ENCODE measurements at regions not wholly inside any gene's neighbourhood (a gene's known extent, or its start where the extent isn't known, plus 50 kb on each side); places are given as distances from the start of the nearest gene placed in this dataset.

DNA sequence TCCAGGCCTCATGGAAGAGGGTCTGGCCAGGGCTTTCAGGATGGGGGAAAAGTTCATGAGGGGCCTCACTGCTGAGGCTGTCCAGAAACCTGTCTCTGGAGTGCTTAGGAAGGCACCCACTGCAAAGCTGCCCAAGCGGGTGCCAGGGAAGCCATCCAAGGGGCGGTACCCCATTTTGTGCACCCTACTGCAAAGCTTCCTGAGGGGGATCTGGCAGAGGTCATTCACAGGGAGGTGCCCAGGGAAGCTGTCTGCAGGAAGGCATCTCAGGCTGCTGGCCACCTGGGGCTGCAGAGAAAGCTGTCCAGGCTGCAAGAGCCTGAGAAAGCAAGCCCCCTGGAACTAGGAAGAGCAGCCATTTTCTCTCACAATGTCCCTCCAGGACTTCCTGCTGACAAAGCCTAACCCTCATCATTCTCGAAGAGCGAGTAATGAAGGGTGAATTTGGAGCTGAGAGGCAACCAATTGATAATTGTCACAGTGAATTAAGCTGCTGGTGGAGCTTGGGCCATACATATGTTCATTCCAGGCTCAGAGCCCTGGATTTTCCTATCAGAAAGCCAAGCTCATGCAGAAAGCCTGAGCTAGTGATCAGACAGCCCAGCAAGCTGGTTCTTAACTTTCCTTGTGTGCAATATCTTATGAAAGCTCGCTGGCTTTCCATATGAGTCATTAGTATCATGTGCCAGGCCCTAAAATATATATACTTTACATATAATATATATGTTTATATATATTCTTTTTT lies 62.2 kb upstream of the SLC22A16 start:
- ATAC-seq (ENCODE audit: poor library complexity) (no peak), DNase-seq (no peak)
- H3K4me1 Mint-ChIP-seq (ENCODE audit: low read depth) = peaks cover 13% of the 10 kb centered on the region
- no peaks in the 10 kb centered on the region for H3K27me3 ChIP-seq (ENCODE audit: control insufficient read depth in 1 of 2, insufficient read depth in 2 of 2, low read length in 2 of 2)
- TF ChIP-seq, protein P1, sequence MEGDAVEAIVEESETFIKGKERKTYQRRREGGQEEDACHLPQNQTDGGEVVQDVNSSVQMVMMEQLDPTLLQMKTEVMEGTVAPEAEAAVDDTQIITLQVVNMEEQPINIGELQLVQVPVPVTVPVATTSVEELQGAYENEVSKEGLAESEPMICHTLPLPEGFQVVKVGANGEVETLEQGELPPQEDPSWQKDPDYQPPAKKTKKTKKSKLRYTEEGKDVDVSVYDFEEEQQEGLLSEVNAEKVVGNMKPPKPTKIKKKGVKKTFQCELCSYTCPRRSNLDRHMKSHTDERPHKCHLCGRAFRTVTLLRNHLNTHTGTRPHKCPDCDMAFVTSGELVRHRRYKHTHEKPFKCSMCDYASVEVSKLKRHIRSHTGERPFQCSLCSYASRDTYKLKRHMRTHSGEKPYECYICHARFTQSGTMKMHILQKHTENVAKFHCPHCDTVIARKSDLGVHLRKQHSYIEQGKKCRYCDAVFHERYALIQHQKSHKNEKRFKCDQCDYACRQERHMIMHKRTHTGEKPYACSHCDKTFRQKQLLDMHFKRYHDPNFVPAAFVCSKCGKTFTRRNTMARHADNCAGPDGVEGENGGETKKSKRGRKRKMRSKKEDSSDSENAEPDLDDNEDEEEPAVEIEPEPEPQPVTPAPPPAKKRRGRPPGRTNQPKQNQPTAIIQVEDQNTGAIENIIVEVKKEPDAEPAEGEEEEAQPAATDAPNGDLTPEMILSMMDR (IDR thresholded peaks at IDR 0.05) = no peak
- H3K9me3 ChIP-seq (ENCODE audit: control insufficient read depth in 1 of 2, insufficient read depth in 1 of 2, low read length in 2 of 2) = peaks cover 4 to 5% of the 10 kb centered on the region in 2 experiments
- CTCF ChIA-PET = no interaction called here
- H3K4me3 Mint-ChIP-seq = no peak overlapping the region
- no peak overlapping the region for H3K27ac ChIP-seq (ENCODE audit: low read depth in 1 of 2, low read length in 2 of 2)
- H3K4me1 ChIP-seq (ENCODE audit: insufficient read depth, low read length) = peaks cover 7% of the 10 kb centered on the region
- intact Hi-C loops (cut with DNase I, micrococcal nuclease) = no loop called here
- H3K36me3 ChIP-seq (ENCODE audit: insufficient read depth, low read length) = no peaks in the 10 kb centered on the region
- no peaks in the 10 kb centered on the region for H3K36me3 Mint-ChIP-seq (ENCODE audit: low read depth)
- POLR2A ChIA-PET = no interaction called here
- no peak overlapping the region for H3K27ac Mint-ChIP-seq
- H3K4me3 ChIP-seq (ENCODE audit: low read length) = no peak overlapping the region
- H3K27me3 Mint-ChIP-seq = peaks cover 2% of the 10 kb centered on the region
- no peaks in the 10 kb centered on the region for H3K9me3 Mint-ChIP-seq

DNA sequence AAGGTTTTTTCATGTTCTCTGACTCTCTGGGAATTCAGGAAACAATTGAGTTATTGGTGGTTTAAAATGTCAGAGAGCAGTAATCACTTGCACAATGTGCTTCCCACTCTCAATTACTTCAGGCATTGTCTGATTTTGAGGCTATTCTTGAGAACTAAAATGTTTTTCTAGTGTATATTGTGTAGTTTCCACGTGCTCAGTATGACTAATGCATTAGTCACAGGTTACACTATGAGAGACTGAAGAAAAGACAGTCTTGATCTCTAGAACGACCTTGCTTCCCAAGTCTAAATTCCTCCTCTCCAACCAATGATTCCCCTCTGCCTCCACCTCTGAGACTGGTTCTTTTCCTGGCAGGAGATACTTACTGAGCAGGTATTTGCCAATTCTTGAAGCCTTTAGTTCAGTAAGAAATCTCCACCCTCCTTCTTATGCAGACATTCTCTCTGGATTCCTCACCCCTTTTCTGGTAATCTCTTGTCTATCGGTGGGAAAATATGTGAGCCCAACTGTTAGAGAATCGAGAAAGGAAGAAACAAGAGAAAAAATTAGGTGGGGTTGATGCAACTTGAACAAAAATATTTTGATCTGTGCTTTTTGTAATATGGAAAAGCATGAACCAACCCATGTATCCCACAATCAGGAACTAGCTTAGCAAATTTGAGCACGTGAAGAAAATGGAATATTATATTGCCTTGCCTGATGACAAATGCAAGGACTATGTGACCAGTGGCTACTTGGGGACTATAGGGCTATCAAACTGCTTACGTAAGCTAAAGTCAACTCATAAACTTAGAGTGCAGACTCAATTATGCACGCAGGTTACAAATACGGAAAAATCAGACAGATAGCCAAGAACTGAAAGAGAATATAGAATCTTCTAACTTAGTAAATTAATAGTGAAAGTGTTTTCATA lies 61.1 kb upstream of the SLC22A16 start:
- TF ChIP-seq, protein P1 (IDR thresholded peaks at IDR 0.05) = no peak
- Histone ChIP-seq H3K4me3 (ENCODE audit: low read length) (no peak overlapping the region), H3K36me3 (ENCODE audit: insufficient read depth, low read length) (no peaks in the 10 kb centered on the region), H3K27me3 (ENCODE audit: control insufficient read depth in 1 of 2, insufficient read depth in 2 of 2, low read length in 2 of 2) (no peaks in the 10 kb centered on the region), H3K4me1 (ENCODE audit: insufficient read depth, low read length) (peaks cover 4% of the 10 kb centered on the region), H3K27ac (ENCODE audit: low read depth in 1 of 2, low read length in 2 of 2) (no peak overlapping the region), H3K9me3 (ENCODE audit: control insufficient read depth in 1 of 2, insufficient read depth in 1 of 2, low read length in 2 of 2) (peaks cover 4 to 5% of the 10 kb centered on the region in 2 experiments)
- Mint-ChIP-seq H3K4me3 (no peak overlapping the region), H3K27me3 (no peaks in the 10 kb centered on the region), H3K4me1 (ENCODE audit: low read depth) (peaks cover 10% of the 10 kb centered on the region), H3K36me3 (ENCODE audit: low read depth) (no peaks in the 10 kb centered on the region), H3K9me3 (no peaks in the 10 kb centered on the region), H3K27ac (no peak overlapping the region)
- ATAC-seq (ENCODE audit: poor library complexity) (no peak), DNase-seq (peak in 1 of 14 experiments; percentile 8)
- intact Hi-C loops (cut with DNase I, micrococcal nuclease) = no loop called here
- ChIA-PET POLR2A (no interaction called here), CTCF (no interaction called here)

DNA sequence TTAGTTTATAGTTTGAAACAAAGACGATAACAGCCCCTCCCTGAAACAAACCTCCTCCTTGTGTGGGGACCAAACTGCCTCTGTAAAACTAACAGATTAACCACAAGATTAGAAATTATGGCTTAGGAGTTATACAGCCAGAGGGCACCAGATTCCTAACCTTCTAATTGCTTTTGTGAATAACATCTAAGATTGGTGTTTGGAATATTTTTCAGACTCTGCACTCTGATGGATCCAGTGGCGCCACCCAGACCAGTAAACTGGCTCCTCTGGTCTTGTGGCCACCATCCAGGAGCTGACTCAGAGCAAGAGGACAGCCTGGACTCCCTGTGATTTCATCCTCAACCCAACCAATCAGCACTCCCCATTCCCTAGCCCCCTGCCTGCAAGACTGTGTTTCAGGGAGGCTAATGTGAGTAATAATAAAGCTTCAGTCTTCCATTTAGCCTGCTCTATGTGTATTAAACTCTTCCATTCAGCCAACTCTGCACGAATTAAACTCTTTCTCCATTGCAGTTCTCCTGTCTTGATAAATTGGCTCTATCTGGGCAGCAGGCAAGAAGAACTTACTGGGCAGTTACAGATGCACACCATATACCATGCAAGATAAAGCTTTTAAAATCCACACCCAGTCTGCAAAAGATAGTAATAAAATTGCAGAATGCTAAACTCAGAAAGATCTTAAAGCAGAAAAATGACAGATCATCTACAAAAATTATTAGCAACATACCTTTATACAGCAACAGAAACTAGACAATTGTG lies 58.5 kb upstream of the SLC22A16 start:
- TF ChIP-seq, protein P1 (IDR thresholded peaks at IDR 0.05) = no peak
- no peak overlapping the region for H3K4me3 Mint-ChIP-seq
- H3K36me3 ChIP-seq (ENCODE audit: insufficient read depth, low read length) = no peaks in the 10 kb centered on the region
- H3K9me3 Mint-ChIP-seq = no peaks in the 10 kb centered on the region
- no peaks in the 10 kb centered on the region for H3K27me3 Mint-ChIP-seq
- peaks cover 4 to 5% of the 10 kb centered on the region in 2 experiments for H3K9me3 ChIP-seq (ENCODE audit: control insufficient read depth in 1 of 2, insufficient read depth in 1 of 2, low read length in 2 of 2)
- H3K27ac ChIP-seq (ENCODE audit: low read depth in 1 of 2, low read length in 2 of 2) = no peak overlapping the region
- no peaks in the 10 kb centered on the region for H3K36me3 Mint-ChIP-seq (ENCODE audit: low read depth)
- H3K4me1 Mint-ChIP-seq (ENCODE audit: low read depth) = peaks cover 10% of the 10 kb centered on the region
- ATAC-seq (ENCODE audit: poor library complexity) (no peak), DNase-seq (peak in 1 of 14 experiments; percentile 16)
- ChIA-PET POLR2A (no interaction called here), CTCF (no interaction called here)
- intact Hi-C loops (cut with DNase I, micrococcal nuclease) = no loop called here
- peaks cover 4% of the 10 kb centered on the region for H3K4me1 ChIP-seq (ENCODE audit: insufficient read depth, low read length)
- H3K4me3 ChIP-seq (ENCODE audit: low read length) = no peak overlapping the region
- no peaks in the 10 kb centered on the region for H3K27me3 ChIP-seq (ENCODE audit: control insufficient read depth in 1 of 2, insufficient read depth in 2 of 2, low read length in 2 of 2)
- H3K27ac Mint-ChIP-seq = no peak overlapping the region

Measured in CD4-positive, alpha-beta T cell (primary cell).